ENCODE measurements at regions not wholly inside any gene's neighbourhood (a gene's known extent, or its start where the extent isn't known, plus 50 kb on each side); places are given as distances from the start of the nearest gene placed in this dataset.

DNA sequence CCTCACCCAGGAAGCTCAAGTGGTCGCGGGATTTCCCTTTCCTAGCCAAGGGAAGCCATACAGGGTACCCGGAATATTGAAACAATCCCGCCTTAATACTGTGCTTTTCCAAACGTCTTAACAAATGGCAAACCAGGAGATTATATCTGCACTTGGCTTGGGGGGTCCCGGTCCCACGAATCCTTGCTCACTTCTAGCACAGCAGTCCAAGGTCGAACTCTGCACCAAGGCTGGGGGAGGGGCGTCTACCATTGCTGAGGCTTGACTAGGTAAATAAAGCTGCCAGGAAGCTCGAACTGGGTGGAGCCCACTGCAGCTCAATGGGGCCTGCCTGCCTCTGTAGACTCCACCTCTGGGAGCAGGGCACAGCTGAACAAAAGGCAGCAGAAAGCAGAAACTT, 1644.8 kb downstream of the PCDH9 start:
- intact Hi-C loops (cut with micrococcal nuclease) (no loop called here), dilution Hi-C loops (cut with MboI; ENCODE audit: extremely low pct_ligation_motif_present, low sequenced_read_pairs) (no loop called here)
- Histone ChIP-seq H3K4me2 (ENCODE audit: insufficient read depth, low read length) (no peak overlapping the region), H3K9me3 (replicated peaks; ENCODE audit: control insufficient read depth, insufficient read depth, low read length) (no peaks in the 10 kb centered on the region), H3K9me1 (replicated peaks; ENCODE audit: control insufficient read depth, extremely low read depth, insufficient read depth, low read length) (no peaks in the 10 kb centered on the region), H2AFZ (ENCODE audit: low read depth, low read length) (no peak overlapping the region), H3K4me1 (ENCODE audit: control insufficient read depth, extremely low read depth, insufficient read depth, low read length) (no peaks in the 10 kb centered on the region), H3K27me3 (ENCODE audit: control insufficient read depth in 2 of 2, insufficient read depth in 2 of 2, low read length in 2 of 2) (no peaks in the 10 kb centered on the region), H3K27ac (ENCODE audit: insufficient read depth, low read depth, low read length) (no peak overlapping the region), H3K79me2 (ENCODE audit: control insufficient read depth, insufficient read depth, low read length) (no peaks in the 10 kb centered on the region), H4K20me1 (replicated peaks; ENCODE audit: control insufficient read depth, extremely low read depth, insufficient read depth, low read length) (no peaks in the 10 kb centered on the region), H3K36me3 (ENCODE audit: control insufficient read depth in 2 of 2, extremely low read depth in 1 of 2, insufficient read depth in 2 of 2, low read length in 2 of 2) (no peaks in the 10 kb centered on the region), H3K4me3 (replicated peaks in 1 of 3; ENCODE audit: insufficient read depth in 1 of 3, low read depth in 1 of 3, low read length in 3 of 3) (no peak overlapping the region), H3K9ac (replicated peaks; ENCODE audit: extremely low read depth, insufficient read depth, low read length) (no peak overlapping the region)
- CTCF ChIA-PET, result interaction anchor here (1.2 kb wide), 1 partner anchor 9 kb away, joined by 6 read pairs; no protein-coding TSS in a partner anchor
- no peak for TF ChIP-seq EZH2 (IDR thresholded peaks at IDR 0.05; ENCODE audit: borderline replicate concordance, low read depth, low read length, severe bottlenecking)
- TF ChIP-seq POLR2AphosphoS5 (IDR thresholded peaks at IDR 0.05; ENCODE audit: insufficient read depth, low read depth, low read length), result no peak
- TF ChIP-seq, protein P1, sequence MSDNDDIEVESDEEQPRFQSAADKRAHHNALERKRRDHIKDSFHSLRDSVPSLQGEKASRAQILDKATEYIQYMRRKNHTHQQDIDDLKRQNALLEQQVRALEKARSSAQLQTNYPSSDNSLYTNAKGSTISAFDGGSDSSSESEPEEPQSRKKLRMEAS (IDR thresholded peaks at IDR 0.05; ENCODE audit: insufficient read depth, insufficient read length), result no peak
- TF ChIP-seq JUN (IDR thresholded peaks at IDR 0.05; ENCODE audit: borderline replicate concordance, insufficient read depth, insufficient read length, low read depth), result no peak
- TF ChIP-seq, protein P2, sequence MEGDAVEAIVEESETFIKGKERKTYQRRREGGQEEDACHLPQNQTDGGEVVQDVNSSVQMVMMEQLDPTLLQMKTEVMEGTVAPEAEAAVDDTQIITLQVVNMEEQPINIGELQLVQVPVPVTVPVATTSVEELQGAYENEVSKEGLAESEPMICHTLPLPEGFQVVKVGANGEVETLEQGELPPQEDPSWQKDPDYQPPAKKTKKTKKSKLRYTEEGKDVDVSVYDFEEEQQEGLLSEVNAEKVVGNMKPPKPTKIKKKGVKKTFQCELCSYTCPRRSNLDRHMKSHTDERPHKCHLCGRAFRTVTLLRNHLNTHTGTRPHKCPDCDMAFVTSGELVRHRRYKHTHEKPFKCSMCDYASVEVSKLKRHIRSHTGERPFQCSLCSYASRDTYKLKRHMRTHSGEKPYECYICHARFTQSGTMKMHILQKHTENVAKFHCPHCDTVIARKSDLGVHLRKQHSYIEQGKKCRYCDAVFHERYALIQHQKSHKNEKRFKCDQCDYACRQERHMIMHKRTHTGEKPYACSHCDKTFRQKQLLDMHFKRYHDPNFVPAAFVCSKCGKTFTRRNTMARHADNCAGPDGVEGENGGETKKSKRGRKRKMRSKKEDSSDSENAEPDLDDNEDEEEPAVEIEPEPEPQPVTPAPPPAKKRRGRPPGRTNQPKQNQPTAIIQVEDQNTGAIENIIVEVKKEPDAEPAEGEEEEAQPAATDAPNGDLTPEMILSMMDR (IDR thresholded peaks at IDR 0.05; ENCODE audit: extremely low read depth in 1 of 2, insufficient read depth in 1 of 2, low read depth in 1 of 2, low read length in 2 of 2), result no peak
- TF ChIP-seq FOS (IDR thresholded peaks at IDR 0.05; ENCODE audit: borderline replicate concordance, insufficient read depth, low read length), result no peak
- no peak for TF ChIP-seq MYC (IDR thresholded peaks at IDR 0.05; ENCODE audit: low read depth, low read length)
- no peak for TF ChIP-seq GATA2 (IDR thresholded peaks at IDR 0.05; ENCODE audit: insufficient read depth, insufficient read length, low read depth, low read length)
- TF ChIP-seq POLR2A (IDR thresholded peaks at IDR 0.05; ENCODE audit: low read depth, low read length), result no peak
- DNase-seq (ENCODE audit: low read depth, low spot score), result no peak
- POLR2A ChIA-PET, result no interaction called here
- BruUV-seq (replicated peaks), result no TSS peak
- no peak for FAIRE-seq

Measured in endothelial cell of umbilical vein (primary cell).